Panc1 (cell line): ENCODE measurements at regions not wholly inside any gene's neighbourhood (a gene's known extent, or its start where the extent isn't known, plus 50 kb on each side); places are given as distances from the start of the nearest gene placed in this dataset.
A peak's percentile ranks its signal among the peaks of the same experiment; 100 is the strongest.

Source experiments
- ATAC-seq: fragments of 200-7000 bp; cut with Tn5 transposase; 2 replicates; pipeline ENCODE4 v1.9.1; 2020; ENCODE audit warnings: mild to moderate bottlenecking, moderate library complexity
- BruUV-seq: library from RNA; stranded (reverse); fragments of 400-500 nt; replicated peaks from 2 replicates; lab custom pipeline; 2021; lab: Mats Ljungman, UMichigan
- CTCF ChIA-PET: fragments of 300-600 bp; sonication (Branson Sonifier 250); formaldehyde crosslinking; loops from one replicate; lab custom pipeline; 2022; ENCODE audit warnings: antibody characterized with exemption; lab: Charles Lee
- POLR2A ChIA-PET: fragments of 300-600 bp; sonication (Branson Sonifier 250); formaldehyde crosslinking; loops from one replicate; lab custom pipeline; 2022; ENCODE audit warnings: antibody characterized with exemption; lab: Charles Lee
- DNase-seq: peaks from one replicate; pipeline ENCODE4 v3.0.0-alpha.2; 2010; ENCODE audit warnings: low read depth, low spot score
- H3K27ac ChIP-seq: 2 replicates; pipeline ENCODE4 v1.5.1; 2011; ENCODE audit warnings: mild to moderate bottlenecking, low read length, inconsistent platforms
- H3K27me3 ChIP-seq: fragments of 200-500 bp; sonication (Bioruptor generic); 2 replicates; pipeline ENCODE4 v1.6.0; 2014; ENCODE audit warnings: low read length, inconsistent platforms; ENCODE audit not compliant: control insufficient read depth, insufficient read depth
- H3K36me3 ChIP-seq: fragments of 200-500 bp; sonication (Bioruptor generic); 2 replicates; pipeline ENCODE4 v1.5.1; 2014; ENCODE audit warnings: inconsistent platforms, mild to moderate bottlenecking, low read length, moderate library complexity; ENCODE audit not compliant: control insufficient read depth, insufficient read depth
- H3K4me1 ChIP-seq: 2 replicates; pipeline ENCODE4 v1.5.1; 2011; ENCODE audit warnings: inconsistent platforms, mild to moderate bottlenecking, low read length, moderate library complexity; ENCODE audit not compliant: control insufficient read depth, insufficient read depth
- H3K4me3 ChIP-seq, 2 experiments: 2 replicates each; pipeline ENCODE4 v1.5.1; 2011 to 2012; ENCODE audit warnings: low read depth in 2 of 2, low read length in 2 of 2, mild to moderate bottlenecking in 2 of 2, inconsistent platforms in 1 of 2, moderate library complexity in 1 of 2
- H3K9me3 ChIP-seq: fragments of 200-500 bp; sonication (Bioruptor generic); 2 replicates; pipeline ENCODE4 v1.5.1; 2014; ENCODE audit warnings: low read depth, mild to moderate bottlenecking, inconsistent platforms, low read length, moderate library complexity; ENCODE audit not compliant: control insufficient read depth, insufficient read depth
- POLR2AphosphoS5 ChIP-seq: IDR thresholded peaks from 2 replicates; pipeline ENCODE4 v1.6.1; 2012; ENCODE audit warnings: mild to moderate bottlenecking, low read depth, low read length, moderate library complexity
- SIN3A ChIP-seq: IDR thresholded peaks from 2 replicates; pipeline ENCODE4 v1.6.1; 2012; ENCODE audit warnings: low read depth, mild to moderate bottlenecking, low read length, moderate library complexity, borderline replicate concordance; ENCODE audit not compliant: insufficient read depth
- TCF7L2 ChIP-seq: IDR thresholded peaks from 2 replicates; pipeline ENCODE4 v1.6.1; 2011; ENCODE audit warnings: mild to moderate bottlenecking, low read depth, low read length, inconsistent platforms
- in situ Hi-C: cut with HindIII; loops from 2 replicates; pipeline ENCODE4 v1.10.0; 2016; ENCODE audit warnings: low sequenced_read_pairs, low pct_unique_long_range_greater_than_20kb
- intact Hi-C: fragments of 100-400 bp; cut with micrococcal nuclease; formaldehyde crosslinking; loops from one replicate; pipeline ENCODE4 v1.10.0; 2022; ENCODE audit not compliant: unreplicated experiment
- TF ChIP-seq, protein P1 (sequence below), 2 experiments: IDR thresholded peaks; 2 replicates each; pipeline ENCODE4 v1.6.1; 2011 to 2012; ENCODE audit warnings: low read depth in 2 of 2, control low read depth in 1 of 2, low read length in 1 of 2, mild to moderate bottlenecking in 1 of 2, moderate library complexity in 1 of 2; ENCODE audit not compliant: insufficient read depth in 1 of 2
- TF ChIP-seq, protein P2 (sequence below): fragments of 450-650 bp; IDR thresholded peaks from 2 replicates; pipeline ENCODE4 v1.5.1; 2017; ENCODE audit warnings: mild to moderate bottlenecking

DNA sequence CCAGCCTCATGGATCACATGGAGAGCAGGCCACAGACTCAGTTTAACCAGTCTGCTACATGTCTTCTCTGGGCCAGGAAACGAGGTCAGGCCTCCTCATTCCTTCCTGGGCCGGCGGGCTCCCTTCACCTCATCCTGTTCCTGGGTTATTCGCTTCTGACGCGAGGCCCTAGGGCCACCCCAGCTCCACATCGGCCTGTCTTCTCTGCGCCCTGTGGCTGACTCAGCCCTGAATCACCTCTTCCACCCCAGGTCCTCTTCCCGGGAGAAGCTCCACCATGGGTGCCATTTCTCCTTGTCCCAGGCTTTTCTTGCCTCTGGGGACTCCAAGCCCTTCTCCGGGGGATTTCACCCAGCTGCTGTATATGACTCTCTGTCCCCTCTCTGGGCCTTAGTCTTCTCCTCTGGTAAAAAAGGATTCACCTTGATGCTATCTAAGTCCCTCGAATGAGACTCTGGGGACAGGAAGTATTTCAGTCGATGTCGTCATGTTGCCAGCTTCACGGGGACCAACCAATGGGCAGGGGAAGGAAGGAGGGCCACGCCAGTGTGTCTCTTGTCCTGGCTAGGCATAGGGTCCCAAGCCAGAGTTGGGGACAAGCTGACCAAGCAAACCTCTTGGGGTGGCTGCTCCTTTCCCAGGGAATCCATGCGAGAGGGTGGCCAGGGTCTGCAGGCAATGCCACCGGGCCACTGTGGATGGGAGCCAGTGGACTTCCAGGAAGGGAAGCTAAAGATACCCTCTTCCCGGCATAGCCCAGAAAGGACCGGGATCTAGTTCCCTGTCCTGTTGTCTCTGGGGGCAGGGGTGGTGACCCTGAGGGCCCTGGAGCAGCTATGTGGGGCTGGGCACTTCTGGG, 58.7 kb downstream of the SOCS3 start:
- ATAC-seq (peak; percentile 52; the same call in 1 of the 2 replicates), DNase-seq (no peak)
- Histone ChIP-seq H3K9me3 (no peaks in the 10 kb centered on the region), H3K4me3 (no peak overlapping the region), H3K36me3 (no peaks in the 10 kb centered on the region), H3K27ac (peak overlapping the region; percentile 64; the same call in 1 of the 2 replicates), H3K4me1 (no peaks in the 10 kb centered on the region; the same call in 1 of the 2 replicates), H3K27me3 (no peaks in the 10 kb centered on the region)
- in situ Hi-C loops (no loop called here), intact Hi-C loops (no loop called here)
- ChIA-PET POLR2A (interaction anchor here (0.5 to 1.2 kb wide), 2 partner anchors 13 to 15 kb away, joined by 3 to 4 read pairs; no protein-coding TSS in a partner anchor), CTCF (no interaction called here)
- no TSS peak for BruUV-seq
- TF ChIP-seq, protein P1, sequence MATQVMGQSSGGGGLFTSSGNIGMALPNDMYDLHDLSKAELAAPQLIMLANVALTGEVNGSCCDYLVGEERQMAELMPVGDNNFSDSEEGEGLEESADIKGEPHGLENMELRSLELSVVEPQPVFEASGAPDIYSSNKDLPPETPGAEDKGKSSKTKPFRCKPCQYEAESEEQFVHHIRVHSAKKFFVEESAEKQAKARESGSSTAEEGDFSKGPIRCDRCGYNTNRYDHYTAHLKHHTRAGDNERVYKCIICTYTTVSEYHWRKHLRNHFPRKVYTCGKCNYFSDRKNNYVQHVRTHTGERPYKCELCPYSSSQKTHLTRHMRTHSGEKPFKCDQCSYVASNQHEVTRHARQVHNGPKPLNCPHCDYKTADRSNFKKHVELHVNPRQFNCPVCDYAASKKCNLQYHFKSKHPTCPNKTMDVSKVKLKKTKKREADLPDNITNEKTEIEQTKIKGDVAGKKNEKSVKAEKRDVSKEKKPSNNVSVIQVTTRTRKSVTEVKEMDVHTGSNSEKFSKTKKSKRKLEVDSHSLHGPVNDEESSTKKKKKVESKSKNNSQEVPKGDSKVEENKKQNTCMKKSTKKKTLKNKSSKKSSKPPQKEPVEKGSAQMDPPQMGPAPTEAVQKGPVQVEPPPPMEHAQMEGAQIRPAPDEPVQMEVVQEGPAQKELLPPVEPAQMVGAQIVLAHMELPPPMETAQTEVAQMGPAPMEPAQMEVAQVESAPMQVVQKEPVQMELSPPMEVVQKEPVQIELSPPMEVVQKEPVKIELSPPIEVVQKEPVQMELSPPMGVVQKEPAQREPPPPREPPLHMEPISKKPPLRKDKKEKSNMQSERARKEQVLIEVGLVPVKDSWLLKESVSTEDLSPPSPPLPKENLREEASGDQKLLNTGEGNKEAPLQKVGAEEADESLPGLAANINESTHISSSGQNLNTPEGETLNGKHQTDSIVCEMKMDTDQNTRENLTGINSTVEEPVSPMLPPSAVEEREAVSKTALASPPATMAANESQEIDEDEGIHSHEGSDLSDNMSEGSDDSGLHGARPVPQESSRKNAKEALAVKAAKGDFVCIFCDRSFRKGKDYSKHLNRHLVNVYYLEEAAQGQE (IDR thresholded peaks at IDR 0.05; ENCODE audit: insufficient read depth in 1 of 2, low read depth in 2 of 2, low read length in 1 of 2) = no peak
- TF ChIP-seq SIN3A = no peak
- TF ChIP-seq, protein P2, sequence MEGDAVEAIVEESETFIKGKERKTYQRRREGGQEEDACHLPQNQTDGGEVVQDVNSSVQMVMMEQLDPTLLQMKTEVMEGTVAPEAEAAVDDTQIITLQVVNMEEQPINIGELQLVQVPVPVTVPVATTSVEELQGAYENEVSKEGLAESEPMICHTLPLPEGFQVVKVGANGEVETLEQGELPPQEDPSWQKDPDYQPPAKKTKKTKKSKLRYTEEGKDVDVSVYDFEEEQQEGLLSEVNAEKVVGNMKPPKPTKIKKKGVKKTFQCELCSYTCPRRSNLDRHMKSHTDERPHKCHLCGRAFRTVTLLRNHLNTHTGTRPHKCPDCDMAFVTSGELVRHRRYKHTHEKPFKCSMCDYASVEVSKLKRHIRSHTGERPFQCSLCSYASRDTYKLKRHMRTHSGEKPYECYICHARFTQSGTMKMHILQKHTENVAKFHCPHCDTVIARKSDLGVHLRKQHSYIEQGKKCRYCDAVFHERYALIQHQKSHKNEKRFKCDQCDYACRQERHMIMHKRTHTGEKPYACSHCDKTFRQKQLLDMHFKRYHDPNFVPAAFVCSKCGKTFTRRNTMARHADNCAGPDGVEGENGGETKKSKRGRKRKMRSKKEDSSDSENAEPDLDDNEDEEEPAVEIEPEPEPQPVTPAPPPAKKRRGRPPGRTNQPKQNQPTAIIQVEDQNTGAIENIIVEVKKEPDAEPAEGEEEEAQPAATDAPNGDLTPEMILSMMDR = no peak
- no peak for TF ChIP-seq TCF7L2
- no peak for TF ChIP-seq POLR2AphosphoS5

DNA sequence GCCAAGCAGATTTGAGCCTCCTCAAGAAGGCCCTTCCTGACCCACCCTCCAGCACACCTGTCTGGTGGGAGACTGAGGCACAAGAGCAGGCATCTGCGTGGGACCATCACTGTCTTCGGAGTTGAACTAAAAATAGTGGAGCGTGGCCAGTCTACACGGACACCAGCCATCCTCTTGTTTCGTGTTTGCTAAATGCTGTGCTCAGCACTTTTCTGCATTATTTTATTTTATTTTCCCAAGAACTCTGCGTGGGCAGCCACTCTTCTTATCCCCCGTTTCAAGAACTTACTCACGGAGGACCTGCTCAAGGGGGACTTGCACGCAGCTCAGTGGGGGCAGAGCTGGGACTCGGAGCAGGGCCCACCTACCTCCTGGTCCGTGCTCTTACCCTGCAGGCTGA, 60.8 kb downstream of the SOCS3 start:
- peaks cover 9% of the 10 kb centered on the region for H3K4me1 ChIP-seq
- no peak overlapping the region for H3K27ac ChIP-seq
- H3K36me3 ChIP-seq = no peaks in the 10 kb centered on the region
- H3K4me3 ChIP-seq = no peak overlapping the region
- H3K9me3 ChIP-seq = no peaks in the 10 kb centered on the region
- no peak for DNase-seq
- ChIA-PET CTCF (no interaction called here), POLR2A (no interaction called here)
- no peaks in the 10 kb centered on the region for H3K27me3 ChIP-seq
- no TSS peak for BruUV-seq
- no peak for ATAC-seq
- intact Hi-C loops (loop anchor here (10.0 kb wide), 1 partner anchor 126 kb away; no protein-coding TSS in a partner anchor), in situ Hi-C loops (no loop called here)
- no peak for TF ChIP-seq TCF7L2
- TF ChIP-seq, protein P1 (IDR thresholded peaks at IDR 0.05; ENCODE audit: insufficient read depth in 1 of 2, low read depth in 2 of 2, low read length in 1 of 2) = no peak
- TF ChIP-seq, protein P2 = no peak
- no peak for TF ChIP-seq POLR2AphosphoS5
- no peak for TF ChIP-seq SIN3A
